SU-DHL-6 (cell line): ENCODE measurements at regions not wholly inside any gene's neighbourhood (a gene's known extent, or its start where the extent isn't known, plus 50 kb on each side); places are given as distances from the start of the nearest gene placed in this dataset.
"Not testable (repeated sequence)": the region's sequence is repeated elsewhere in the genome, so short reads cannot be mapped to it uniquely, and the experiment has no call there.

Source experiments
- H2AFZ ChIP-seq: fragments of 200-600 bp; sonication (generic); 2 replicates; pipeline ENCODE4 v1.6.1; 2014; ENCODE audit warnings: low read depth, mild to moderate bottlenecking, moderate library complexity, mixed read lengths, antibody characterized with exemption, low read length; ENCODE audit not compliant: severe bottlenecking
- H3F3A ChIP-seq: fragments of 200-600 bp; shearing (Covaris generic); 2 replicates; pipeline ENCODE4 v1.6.0; 2016; ENCODE audit warnings: antibody characterized with exemption, mild to moderate bottlenecking; ENCODE audit not compliant: insufficient read depth
- H3K27ac ChIP-seq: fragments of 200-600 bp; sonication (generic); 2 replicates; pipeline ENCODE4 v1.5.1; 2016; ENCODE audit warnings: low read depth, mild to moderate bottlenecking, low read length, moderate library complexity, mixed read lengths
- H3K27me3 ChIP-seq: fragments of 200-600 bp; sonication (generic), shearing (Covaris generic); 2 replicates; pipeline ENCODE4 v1.6.0; 2014; ENCODE audit warnings: mild to moderate bottlenecking, low read length
- H3K36me3 ChIP-seq: fragments of 200-600 bp; sonication (generic); 2 replicates; pipeline ENCODE4 v1.6.1; 2014; ENCODE audit warnings: mild to moderate bottlenecking, low read length, mixed read lengths
- H3K4me2 ChIP-seq: fragments of 300-600, 200-600 bp; shearing (Covaris generic), sonication (generic); 2 replicates; pipeline ENCODE4 v1.6.0; 2014; ENCODE audit warnings: low read length, low read depth, mild to moderate bottlenecking; ENCODE audit not compliant: poor library complexity, severe bottlenecking
- H3K4me3 ChIP-seq: fragments of 200-600 bp; sonication (generic); 2 replicates; pipeline ENCODE4 v1.5.1; 2014; ENCODE audit warnings: antibody characterized with exemption, low read length, mild to moderate bottlenecking, mixed read lengths; ENCODE audit not compliant: insufficient read depth, poor library complexity, severe bottlenecking
- H3K79me2 ChIP-seq: fragments of 200-600 bp; sonication (generic); 2 replicates; pipeline ENCODE4 v1.6.1; 2014; ENCODE audit warnings: mild to moderate bottlenecking, low read length, moderate library complexity; ENCODE audit not compliant: insufficient read depth
- H3K9ac ChIP-seq: fragments of 200-600 bp; sonication (generic); 2 replicates; pipeline ENCODE4 v1.7.0; 2014; ENCODE audit warnings: mild to moderate bottlenecking, low read length
- H3K9me2 ChIP-seq: fragments of 200-600 bp; sonication (generic); replicated peaks from 2 replicates; pipeline ENCODE4 v1.6.1; 2014; ENCODE audit warnings: low read length; ENCODE audit not compliant: insufficient read depth
- H3K9me3 ChIP-seq: fragments of 200-600 bp; sonication (generic); 2 replicates; pipeline ENCODE4 v1.6.1; 2014; ENCODE audit warnings: low read length, mixed read lengths; ENCODE audit not compliant: insufficient read depth
- H4K20me1 ChIP-seq: fragments of 200-600 bp; sonication (generic); 2 replicates; pipeline ENCODE4 v1.6.1; 2014; ENCODE audit warnings: low read depth, mild to moderate bottlenecking, antibody characterized with exemption, low read length, moderate library complexity, mixed read lengths
- EZH2phosphoT487 ChIP-seq: fragments of 200-600 bp; sonication (generic), shearing (Covaris generic); conservative IDR thresholded peaks from 2 replicates; pipeline ENCODE4 v1.6.1; 2018; ENCODE audit warnings: mild to moderate bottlenecking, antibody characterized with exemption, low read length, moderate library complexity, mixed read lengths
- TF ChIP-seq, protein P1 (sequence below): fragments of 200-600 bp; sonication (generic); IDR thresholded peaks from one replicate; pipeline ENCODE4 v1.5.1; 2017; ENCODE audit warnings: antibody characterized with exemption, mild to moderate bottlenecking, low read length, moderate library complexity; ENCODE audit not compliant: insufficient read depth, poor library complexity, severe bottlenecking

DNA sequence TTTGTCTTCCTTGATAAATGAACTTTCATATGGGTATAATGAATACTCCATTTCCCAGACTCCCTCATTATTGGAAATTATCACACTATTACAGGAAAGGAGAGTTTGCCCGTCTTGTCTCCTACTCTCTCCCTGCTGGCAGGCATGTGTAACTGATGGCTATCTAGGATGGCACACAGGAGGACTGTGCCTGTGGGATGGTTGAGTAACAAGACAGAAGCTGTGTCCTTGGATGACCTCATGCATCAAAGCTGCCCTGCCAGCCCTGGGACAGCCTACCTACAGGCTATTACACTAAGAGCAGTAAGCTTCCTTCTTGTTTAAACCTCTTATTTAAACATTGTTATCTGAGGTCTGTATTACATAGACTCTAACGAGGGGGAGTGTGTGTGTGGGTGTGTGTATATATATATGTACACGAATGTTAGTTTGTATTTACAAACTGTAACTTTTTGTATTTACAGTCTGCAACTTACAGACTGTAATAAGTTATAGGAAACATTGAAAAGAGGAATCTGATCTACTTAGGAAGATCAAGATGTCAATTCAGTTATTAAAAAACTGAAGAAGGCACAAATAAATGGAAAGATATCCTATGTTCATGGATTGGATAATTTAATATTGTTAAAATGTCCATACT is 247.6 kb upstream of the ACO1 start:
- no peak overlapping the region for H3K9ac ChIP-seq
- no peak overlapping the region for H3K4me3 ChIP-seq
- no peaks in the 10 kb centered on the region for H3K79me2 ChIP-seq
- H4K20me1 ChIP-seq, result no peaks in the 10 kb centered on the region
- no peak overlapping the region for H3K4me2 ChIP-seq
- no peaks in the 10 kb centered on the region for H3K9me3 ChIP-seq
- H3F3A ChIP-seq, result no peaks in the 10 kb centered on the region
- H3K27me3 ChIP-seq, result no peaks in the 10 kb centered on the region
- H3K9me2 ChIP-seq, result no peaks in the 10 kb centered on the region
- H3K27ac ChIP-seq, result no peak overlapping the region
- H3K36me3 ChIP-seq, result no peaks in the 10 kb centered on the region
- no peak for TF ChIP-seq EZH2phosphoT487
- TF ChIP-seq, protein P1, sequence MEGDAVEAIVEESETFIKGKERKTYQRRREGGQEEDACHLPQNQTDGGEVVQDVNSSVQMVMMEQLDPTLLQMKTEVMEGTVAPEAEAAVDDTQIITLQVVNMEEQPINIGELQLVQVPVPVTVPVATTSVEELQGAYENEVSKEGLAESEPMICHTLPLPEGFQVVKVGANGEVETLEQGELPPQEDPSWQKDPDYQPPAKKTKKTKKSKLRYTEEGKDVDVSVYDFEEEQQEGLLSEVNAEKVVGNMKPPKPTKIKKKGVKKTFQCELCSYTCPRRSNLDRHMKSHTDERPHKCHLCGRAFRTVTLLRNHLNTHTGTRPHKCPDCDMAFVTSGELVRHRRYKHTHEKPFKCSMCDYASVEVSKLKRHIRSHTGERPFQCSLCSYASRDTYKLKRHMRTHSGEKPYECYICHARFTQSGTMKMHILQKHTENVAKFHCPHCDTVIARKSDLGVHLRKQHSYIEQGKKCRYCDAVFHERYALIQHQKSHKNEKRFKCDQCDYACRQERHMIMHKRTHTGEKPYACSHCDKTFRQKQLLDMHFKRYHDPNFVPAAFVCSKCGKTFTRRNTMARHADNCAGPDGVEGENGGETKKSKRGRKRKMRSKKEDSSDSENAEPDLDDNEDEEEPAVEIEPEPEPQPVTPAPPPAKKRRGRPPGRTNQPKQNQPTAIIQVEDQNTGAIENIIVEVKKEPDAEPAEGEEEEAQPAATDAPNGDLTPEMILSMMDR, result no peak
- no peak overlapping the region for H2AFZ ChIP-seq

GRCh38 chr9:32142074-32142473 is 242.4 kb upstream of the ACO1 start:
- Histone ChIP-seq H3K4me2 (no peak overlapping the region), H2AFZ (no peak overlapping the region), H3K9me2 (no peaks in the 10 kb centered on the region), H3K9ac (no peak overlapping the region), H3K9me3 (no peaks in the 10 kb centered on the region), H3K79me2 (no peaks in the 10 kb centered on the region), H3F3A (no peaks in the 10 kb centered on the region), H3K27ac (no peak overlapping the region), H3K4me3 (no peak overlapping the region), H3K27me3 (no peaks in the 10 kb centered on the region), H4K20me1 (no peaks in the 10 kb centered on the region), H3K36me3 (no peaks in the 10 kb centered on the region)
- TF ChIP-seq EZH2phosphoT487, result no peak
- TF ChIP-seq, protein P1, result no peak

DNA sequence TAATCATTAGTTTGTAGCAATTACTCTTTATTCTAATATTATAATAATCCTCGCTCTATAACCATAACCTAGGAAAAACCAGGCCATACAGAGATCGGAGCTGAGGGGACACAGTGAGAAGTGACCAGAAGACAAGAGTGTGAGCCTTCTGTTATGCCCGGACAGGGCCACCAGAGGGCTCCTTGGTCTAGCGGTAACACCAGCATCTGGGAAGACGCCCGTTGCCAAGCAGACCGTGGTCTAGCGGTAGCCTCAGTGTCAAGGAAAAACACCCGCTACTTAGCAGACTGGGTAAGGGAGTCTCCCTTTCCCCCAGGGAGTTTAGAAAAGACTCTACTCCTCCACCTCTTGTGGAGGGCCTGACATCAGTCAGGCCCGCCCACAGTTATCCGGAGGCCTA is 235.9 kb upstream of the ACO1 start:
- H3K9me2 ChIP-seq, result not testable (repeated sequence)

GRCh38 chr9:32161209-32161608 is 223.2 kb upstream of the ACO1 start:
- no peaks in the 10 kb centered on the region for H3K9me3 ChIP-seq
- no peaks in the 10 kb centered on the region for H3F3A ChIP-seq
- no peaks in the 10 kb centered on the region for H3K9me2 ChIP-seq
- peaks cover 3% of the 10 kb centered on the region; the same call in 1 of the 2 replicates for H4K20me1 ChIP-seq
- H3K9ac ChIP-seq, result no peak overlapping the region
- H3K4me3 ChIP-seq, result no peak overlapping the region
- no peaks in the 10 kb centered on the region for H3K36me3 ChIP-seq
- H2AFZ ChIP-seq, result no peak overlapping the region
- H3K27me3 ChIP-seq, result no peaks in the 10 kb centered on the region
- H3K4me2 ChIP-seq, result no peak overlapping the region
- no peak overlapping the region for H3K27ac ChIP-seq
- no peak for TF ChIP-seq EZH2phosphoT487
- TF ChIP-seq, protein P1, result no peak
- H3K79me2 ChIP-seq, result no peaks in the 10 kb centered on the region

More for the DNA sequence above, 235.9 kb upstream of the ACO1 start:
- H2AFZ ChIP-seq, H3K36me3 ChIP-seq, H3K9ac ChIP-seq, H4K20me1 ChIP-seq, H3K4me2 ChIP-seq, H3K27ac ChIP-seq, H3K79me2 ChIP-seq, H3K4me3 ChIP-seq, H3K9me3 ChIP-seq, H3F3A ChIP-seq, H3K27me3 ChIP-seq: not testable (repeated sequence)
